NCI-H187 treated with DMSO at 0.1 percent for 48 hours (cell line): ENCODE measurements at regions not wholly inside any gene's neighbourhood (a gene's known extent, or its start where the extent isn't known, plus 50 kb on each side); places are given as distances from the start of the nearest gene placed in this dataset.

ENCODE experiments used
- DNase-seq: peaks from one replicate; lab custom pipeline; 2025; lab: John Stamatoyannopoulos, UW

DNA sequence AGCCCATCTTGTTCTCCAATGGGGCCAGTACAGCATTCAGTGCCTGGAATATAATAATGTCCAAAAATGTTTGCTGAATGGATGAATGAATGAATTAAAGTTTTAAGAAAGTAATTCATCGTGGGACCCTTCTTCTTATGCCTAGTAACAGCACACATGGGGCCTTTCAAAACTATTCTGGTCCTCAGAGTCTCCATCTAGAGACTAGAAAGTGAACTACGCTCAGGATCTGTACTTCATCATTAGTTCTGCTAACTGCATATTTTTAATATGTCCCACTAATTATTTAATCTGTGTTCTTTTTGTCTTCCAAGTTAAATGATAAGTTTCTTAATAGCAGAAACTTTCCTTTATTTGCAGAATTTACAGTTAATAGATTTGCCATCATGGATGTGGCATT, 172.5 kb downstream of the SMAD2 start:
- no peak for DNase-seq

DNA sequence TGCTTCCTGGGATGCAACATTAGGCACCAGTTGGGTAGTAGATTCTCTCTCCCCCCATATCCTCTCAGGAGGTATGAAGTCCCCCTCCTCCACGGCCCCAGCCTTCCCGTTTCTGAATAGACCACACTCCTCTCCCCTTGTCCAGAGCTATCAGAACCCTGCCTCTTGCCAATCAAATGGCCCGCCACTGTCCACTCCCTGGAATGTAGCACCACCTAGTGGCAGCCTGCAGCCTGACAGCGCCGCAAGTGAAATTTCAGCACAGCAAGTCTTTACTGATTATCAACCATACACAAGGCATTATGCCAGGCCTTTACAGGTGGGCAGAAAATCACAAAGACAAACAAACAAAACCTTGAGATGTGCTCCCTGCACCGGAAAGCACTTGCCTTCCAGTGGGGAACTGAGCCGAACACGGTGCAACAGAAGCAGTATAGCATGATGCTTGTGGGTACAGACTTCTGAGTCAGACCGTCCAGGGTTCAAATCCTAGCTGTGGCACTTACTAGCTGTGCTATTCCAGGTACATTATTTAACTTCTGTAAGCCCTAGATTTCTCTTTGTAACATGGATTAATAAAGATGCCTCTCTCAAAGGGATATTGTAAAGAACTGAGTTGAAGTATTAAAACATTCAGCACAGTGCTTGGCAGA, 174.0 kb downstream of the SMAD2 start:
- no peak for DNase-seq

DNA sequence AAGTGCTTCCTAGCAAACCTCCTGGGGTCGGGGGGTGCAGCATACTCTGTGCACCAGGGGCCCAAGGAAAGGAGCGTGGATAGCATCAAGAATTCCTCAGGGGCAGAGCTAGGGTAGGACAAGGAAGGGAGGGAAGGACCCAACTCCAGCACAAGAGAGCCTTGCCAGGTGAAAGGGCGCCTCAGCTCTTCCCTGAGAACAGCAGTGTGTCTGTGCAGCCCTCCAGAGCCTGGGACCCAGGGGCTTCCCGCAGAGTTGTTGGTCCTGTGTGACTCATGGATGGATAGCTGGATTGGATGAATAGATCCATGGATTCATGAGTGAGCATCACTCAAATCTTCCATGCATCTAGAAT, 175.4 kb downstream of the SMAD2 start:
- no peak for DNase-seq

DNA sequence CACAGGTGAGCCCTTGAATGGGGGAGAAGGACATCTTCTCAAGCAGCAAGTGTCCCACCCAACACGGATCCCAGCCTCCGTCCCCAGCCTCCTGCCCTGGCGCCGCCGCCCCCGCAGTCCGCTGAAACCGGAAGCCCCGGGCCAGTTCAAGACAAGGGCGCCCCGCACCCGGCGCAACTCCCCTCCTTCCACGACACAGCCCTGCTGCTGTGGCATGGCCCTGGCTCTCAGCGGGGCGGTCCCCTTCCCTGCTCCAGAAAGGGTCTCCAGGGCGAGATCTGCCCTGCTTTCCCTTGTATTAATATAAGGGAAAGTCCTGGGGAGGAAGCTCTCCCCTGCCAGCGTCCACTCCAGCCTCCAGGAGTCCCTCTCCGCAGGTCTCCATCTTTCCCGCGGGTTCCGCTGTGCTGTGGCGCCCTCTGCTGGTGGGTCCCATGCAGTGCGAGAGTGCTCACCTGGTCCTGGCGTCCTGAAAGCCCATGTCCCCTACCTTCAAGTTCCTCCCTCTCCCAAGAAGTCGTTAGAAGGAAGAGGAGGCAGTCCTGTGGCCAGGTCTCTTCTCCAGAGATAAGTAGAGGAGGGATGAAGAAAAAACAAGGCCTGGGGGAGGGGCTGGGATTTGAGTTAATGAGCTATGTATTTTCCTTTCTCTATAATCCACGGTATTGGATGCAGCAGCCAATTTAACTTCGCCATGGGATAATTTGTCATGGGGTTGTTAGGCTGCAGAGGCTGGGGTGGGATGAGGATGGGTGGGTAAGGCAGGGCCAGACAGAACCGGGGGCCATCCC, 176.0 kb downstream of the SMAD2 start:
- no peak for DNase-seq

DNA sequence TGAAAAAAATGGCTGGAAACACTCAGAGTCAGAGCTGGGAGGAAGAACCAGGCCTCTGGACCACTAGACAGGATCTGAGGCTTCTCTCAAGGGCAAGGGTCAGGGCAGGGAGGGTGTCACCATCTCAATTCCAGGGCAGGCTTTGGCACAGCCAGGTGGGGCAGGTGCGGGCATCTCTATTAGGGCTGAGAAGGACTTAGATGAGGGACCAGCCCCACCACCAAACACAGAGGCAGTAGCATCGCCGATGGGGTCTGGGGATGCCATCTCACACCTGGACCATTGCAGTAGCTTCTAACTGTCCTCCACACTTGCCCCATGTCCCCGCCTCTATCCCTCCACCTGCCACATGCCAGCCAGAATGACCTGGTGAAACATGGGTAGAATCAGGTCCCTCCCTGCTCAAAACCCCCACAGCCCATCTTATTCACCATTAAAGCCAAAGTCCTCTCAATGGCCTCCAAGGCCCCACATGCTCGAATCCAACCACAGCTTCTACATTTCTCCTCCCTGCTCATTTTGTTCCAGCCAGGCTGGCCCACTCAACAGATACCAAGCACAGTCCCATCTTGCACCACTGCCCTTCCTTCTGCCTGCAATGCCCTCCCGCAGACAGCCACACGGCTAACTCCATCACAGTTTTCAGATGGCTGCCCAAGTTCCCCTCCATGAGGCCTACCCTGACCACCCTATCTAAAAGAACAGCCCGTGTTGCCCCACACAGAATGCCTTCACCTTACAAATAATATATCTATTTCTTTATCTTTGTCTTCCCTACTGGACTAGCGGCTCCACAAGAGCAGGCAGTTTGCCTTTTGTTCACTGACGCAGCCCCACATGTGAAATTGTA, 177.4 kb downstream of the SMAD2 start:
- DNase-seq = no peak

DNA sequence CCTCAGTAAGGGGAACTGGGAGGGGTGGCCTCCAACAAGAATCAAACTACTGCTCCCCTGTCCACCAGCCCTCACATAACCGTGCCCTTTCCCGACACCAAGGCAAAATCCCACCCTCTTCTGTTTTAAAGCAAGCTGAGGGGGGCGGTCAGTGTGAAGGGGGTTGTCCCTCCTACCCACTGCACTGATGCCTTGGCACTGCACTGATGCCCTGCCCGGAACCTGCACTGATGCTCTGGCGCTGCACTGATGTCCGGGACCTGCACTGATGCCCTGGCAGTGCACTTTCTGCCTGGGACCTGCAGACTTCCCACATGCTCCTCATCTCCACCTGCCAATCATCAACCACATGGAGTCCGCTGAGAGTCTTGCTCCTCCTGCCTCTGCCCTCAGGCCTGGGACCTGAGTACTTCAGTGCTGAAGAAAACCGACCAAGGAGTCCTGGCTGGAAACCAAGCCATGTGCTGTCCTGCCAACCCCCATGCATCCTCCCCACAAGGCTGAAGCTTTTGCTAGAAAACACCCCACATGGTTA, 179.5 kb downstream of the SMAD2 start:
- no peak for DNase-seq

DNA sequence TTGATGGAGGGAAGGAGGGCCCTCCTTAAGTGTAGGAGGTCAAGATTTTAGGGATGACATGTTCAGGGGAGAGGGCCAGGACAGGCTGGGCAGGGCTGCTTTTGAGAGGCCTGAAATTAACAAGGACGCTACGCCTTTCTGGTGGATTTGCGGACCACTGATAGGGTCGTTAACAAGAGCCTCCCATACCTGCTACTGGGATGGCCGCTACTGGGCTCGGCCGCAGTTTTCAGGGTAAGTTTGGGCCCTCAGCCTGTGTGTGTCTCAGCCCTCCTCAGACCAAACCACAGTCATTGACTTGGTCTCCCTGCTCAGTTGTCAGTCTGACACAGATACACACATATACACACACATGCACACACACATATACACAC, 180.9 kb downstream of the SMAD2 start:
- no peak for DNase-seq

DNA sequence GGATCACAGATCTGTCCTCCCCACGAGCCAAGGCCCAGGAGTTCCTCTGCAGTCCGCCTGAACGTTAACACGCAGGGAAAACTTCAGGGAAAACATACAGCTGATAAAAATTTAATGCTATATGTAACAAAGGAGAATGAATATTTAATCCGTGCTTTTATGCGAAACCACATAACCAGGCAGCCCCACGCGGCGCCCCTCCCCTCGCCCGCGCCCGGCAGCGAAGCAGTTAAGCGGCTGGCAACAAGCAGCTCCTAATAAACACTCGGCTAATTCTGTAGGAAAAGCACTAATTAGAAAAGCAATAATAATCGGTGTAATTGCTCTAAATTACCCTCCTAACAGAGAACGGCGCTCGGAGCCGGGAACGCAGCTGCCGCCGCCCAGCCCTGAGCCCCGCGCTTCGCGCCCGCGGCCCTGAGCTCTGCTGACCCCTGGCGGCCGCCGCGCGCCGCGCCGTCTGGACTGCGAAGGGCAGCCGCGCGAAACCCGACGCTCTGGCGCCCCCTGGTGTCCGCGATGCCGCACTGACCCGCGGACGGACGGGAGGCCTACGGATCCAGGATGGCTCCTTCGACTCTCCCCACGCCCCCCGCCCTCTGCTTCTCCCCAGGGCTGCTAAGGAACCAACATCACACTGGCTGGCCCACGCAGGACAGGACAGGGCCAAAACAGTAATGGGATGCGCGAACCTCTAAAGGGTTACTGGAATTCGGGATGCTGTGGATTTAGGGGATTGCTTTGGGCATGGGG, 181.4 kb downstream of the SMAD2 start:
- DNase-seq = no peak

DNA sequence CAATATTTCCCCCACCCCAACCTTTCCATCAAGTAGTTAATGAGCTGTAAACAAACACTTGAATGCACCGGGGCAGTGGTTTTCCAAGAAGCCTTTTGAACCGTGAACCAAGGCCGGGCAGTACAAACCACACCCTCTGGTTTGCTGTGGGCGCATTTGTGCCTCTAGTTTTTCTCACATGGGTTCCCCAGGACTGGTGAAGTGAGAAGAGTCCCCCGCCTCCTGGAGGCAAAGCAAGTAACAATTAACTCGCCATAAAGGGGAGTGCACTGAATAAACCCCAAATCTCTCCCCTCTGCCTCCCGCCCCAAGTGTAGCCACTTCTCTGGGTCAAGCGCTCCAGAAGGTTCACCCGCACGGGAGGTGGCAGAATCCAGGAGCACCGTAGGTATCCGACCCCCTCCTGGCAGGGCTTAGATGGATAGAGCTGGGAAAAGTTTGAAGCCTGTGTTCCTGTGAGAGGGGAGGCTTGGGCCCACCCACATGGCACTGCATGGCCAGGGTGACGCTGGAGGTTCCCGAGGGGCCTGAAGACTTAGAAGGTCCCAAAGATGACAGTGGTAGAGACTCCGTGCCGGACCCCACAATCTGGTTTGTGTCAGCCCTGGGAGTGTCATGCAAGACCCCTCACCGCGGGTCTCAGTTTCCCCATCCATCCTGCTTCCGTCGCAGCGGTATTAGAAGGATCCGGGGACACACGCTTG, 182.2 kb downstream of the SMAD2 start:
- DNase-seq = no peak

DNA sequence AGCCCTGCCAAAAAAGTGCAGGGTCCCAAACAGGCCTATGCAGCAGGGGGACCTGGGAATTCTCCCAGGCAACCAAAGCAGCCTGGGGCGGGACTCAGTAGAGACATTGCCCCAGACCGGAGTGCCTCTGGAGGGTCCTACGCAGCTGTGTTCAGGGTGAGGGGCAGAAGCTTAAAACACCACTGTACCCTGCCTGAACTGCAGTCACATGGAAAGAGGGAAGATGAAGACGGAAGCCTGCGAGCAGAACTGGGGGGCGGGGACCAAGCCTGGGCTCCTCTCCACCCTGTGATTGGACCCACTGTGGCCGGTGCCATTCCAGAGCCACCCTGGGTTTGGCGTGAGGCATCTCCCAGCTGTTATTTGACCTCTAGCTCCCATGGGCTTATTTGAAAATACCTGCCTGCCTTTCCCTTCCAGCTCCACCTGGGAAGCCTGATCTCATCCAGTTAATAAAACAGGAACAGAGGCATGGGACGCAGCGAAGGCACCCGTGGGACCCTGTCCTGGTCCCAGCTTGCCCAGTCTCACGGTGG, 183.1 kb downstream of the SMAD2 start:
- DNase-seq = no peak

DNA sequence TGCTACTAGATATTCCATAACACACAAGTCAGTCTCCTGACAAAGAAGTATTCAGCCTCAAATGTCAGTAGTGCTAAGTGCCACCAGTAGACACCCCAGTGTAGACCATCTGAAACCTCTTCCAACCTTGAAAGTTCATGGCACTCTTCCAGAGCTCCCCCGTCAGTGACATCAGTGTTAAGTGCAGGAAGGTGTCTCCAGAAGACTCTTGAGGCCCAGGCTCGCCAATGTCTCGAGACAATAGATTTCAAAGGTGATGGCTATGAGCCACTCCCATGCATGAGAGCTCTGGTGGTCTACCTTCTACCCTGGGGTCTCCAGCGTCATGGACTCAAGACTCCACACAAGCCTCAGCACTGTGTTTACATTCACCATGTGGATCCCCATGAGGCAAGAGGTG, 183.8 kb downstream of the SMAD2 start:
- no peak for DNase-seq

DNA sequence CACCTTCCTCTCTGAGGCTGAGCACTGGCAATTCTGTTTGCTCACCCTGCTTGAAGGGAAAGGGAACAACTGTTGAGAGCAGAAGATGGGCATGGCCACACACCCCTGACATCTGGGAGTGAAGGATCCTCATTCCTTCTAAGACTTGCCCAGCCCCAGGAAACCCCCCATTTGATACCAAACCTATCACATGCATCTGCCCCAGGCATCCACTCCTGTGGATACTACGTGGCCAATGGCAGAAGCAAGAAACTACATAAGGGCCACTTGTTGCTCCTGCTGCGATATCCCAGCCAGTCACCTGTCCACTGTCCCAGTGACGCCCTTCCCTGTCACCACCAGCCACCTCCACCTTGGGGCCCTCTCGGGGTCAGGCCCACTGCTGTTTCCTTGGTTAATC, 185.2 kb downstream of the SMAD2 start:
- no peak for DNase-seq

DNA sequence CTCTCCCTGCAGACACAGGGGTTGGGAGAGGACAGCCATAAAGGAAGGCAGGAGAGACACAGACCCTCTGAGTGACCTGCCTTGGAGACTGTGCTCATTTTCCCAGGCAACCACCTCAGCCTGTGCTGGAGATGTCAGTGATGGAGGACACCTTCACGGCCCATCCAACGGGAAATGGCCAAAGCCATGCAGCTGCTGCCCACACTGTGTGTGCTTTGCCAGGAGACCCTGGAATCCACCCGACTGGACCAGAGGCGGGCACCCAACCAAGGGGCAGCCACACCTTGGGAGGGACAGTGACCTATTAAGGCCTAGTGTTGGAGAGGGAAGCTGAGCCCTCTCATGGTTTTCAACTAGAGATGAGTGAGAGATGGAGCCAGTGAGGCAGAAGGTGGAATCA, 192.5 kb downstream of the SMAD2 start:
- DNase-seq = no peak

DNA sequence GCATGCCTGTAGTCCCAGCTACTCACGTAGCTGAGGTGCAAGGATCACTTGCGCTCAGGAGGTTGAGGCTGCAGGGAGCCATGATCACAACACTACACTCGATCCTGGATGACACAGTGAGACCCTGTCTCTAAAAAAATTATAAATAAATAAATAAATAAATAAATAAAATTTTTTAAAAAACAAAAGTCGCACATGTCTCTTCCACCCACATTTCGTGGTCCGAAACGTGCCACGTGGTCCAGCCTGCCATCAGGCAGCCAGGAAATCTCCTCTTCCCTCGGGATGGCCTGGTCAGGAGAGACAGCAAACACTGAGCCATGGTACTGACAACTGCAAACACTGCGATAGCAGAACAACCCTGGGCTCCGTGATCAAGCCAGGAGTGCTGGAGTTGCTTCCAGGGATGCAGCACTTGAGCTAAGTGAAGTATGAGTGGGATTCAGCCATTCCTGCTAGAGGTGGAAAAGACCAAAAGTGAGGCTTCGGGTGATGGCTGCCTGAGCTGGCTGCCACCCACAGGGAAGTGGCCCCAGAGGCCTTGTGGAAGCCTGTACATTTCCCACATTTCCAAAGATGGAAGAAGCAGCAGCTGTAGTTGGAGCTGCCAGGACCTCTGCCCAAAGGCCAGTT, 193.1 kb downstream of the SMAD2 start:
- DNase-seq = no peak

DNA sequence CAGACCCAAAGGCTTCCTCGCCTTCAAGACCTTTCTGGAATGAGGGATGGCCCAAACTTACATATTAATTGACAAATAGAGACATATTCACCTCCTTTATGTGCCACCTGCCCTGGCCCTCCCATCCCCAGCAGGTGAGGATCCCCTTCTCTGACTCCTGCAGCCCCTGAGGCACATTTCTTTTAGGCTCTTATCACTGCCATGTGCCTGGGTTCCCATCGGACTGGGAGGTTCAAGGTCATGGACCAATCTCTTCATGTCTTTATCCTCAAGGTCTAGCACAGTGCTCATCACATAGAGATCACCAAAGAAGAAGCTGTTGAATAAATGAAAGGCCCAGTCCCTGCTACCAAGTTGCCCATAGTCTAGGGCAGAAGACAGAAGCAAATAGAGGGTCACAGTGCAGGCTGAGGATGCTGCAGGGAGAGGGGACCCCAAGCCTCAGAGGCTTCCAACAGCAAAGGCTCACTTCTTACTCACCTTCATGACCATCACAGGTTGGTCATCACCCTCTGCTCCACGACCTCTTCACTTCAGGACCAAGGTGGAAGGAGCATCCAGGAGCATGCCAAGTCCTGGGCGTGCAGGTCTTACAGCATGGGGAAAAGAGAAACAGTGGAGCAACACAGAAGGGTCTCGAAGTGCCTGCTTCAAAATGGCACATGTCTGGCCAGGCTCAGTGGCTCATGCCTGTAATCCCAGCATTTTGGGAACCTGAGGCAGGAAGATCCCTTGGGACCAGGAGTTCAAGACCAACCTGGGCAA, 193.9 kb downstream of the SMAD2 start:
- DNase-seq = no peak

DNA sequence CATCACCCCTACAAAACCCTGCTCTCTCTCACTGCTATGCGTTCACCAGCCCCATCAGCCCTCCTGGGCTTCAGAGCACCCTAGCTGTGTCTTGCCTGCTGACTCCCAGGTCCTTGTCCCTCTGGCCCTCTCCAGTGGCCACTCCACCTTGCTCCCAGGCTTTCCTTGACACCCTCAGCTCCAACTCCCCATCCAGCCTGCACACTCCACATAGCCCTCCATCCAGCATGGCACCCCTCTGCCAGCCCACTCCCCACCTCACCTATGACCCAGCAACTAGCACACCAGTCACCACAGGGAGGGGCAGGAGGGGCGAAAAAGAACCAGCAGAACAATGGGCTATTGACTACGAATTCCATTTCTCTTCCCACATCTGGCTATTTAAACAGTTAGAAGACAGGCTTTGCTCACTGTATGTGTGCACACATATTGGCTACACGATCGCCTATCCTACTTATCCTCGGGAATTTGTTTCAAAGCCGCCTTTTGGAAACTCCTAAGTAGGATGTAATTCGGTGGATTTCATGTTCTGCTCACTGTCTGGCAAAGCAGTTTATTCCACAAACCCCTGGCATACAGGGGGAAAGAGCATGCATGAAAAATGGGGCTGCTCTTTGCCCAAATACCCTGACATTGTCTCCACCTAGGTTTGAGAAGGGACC, 195.3 kb downstream of the SMAD2 start:
- no peak for DNase-seq

DNA sequence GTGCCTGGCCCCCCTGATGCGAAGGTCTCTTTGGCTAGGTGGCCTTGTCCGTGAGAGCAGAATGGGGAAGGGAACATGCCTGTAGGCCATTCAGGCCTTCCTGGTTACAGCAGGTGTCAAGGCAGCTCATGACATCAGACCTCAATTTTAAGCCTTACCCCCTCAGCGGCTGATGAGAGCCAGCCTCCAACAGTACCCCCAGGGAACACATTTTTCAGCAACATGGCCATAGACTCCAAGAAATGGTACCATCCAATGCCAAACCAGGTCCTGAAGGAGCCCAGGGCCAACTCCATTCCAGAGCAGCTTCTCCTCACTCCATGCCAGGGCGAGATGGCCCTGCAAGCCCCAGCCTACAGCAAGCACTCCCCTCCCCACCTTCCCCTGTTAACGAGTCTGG, 199.2 kb downstream of the SMAD2 start:
- no peak for DNase-seq

DNA sequence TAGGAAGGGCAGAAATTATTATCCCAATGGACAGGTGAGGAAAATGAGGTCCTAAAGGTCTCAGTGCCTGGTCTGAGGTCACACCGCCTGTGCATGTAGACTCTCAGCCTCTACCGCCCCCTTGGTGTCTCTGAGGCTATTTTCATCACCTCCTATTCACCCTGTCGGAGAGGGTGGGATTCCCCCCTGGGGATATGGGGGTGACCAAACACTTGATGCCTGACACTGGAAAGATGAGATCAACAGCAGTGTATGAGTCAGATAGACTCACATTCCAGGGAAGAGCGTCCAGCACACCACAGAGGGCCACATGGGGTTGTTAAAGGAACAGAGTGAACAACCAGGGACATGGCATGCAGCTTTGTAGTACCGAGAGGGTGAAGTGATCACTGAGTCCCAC, 199.7 kb downstream of the SMAD2 start:
- DNase-seq = no peak

DNA sequence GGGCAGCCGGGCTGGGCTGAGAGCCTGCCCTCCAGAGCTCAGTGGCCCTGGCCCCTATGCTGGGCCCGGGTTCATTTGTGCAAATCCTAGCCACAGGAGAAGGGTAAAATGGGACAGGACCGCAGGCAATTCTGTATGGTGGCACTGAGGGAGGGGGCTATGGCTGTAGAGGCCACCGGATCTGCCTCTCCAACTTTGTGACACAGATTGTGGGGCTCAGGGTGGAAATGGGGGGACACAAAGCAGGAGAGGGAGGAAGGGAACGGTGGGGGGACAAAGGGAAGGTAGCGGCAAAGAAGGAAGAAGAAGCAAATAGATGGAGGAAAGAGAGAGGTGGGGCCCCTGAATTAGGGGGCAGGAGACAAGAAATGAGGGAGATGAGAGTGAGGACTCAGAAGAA, 201.1 kb downstream of the SMAD2 start:
- no peak for DNase-seq
